ENCODE measurements at regions not wholly inside any gene's neighbourhood (a gene's known extent, or its start where the extent isn't known, plus 50 kb on each side); places are given as distances from the start of the nearest gene placed in this dataset.

DNA sequence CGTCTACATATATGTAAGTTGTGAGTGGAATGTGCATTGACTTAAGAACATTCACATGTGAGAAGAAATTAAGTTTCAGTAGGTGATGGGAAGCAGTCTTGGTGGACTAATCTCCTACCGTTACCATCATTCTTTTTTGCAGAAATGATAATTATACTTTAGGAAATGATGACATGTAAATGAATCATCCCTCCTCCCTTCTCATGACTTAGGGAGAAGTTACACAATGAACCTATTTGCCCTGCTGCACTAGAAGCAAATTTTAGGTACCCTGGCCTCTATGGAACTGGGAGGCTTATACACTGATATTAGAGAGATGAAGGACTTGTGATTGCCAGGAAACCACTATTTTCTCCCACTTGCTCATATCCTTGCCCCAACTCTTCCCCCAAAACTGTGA, 214.2 kb downstream of the CALCRL start:
- H3K4me3 ChIP-seq: no peak overlapping the region
- intact Hi-C loops (cut with DNase I): no loop called here
- no peak overlapping the region for H3K27ac ChIP-seq
- no peaks in the 10 kb centered on the region for H3K4me1 ChIP-seq
- ATAC-seq (no peak), DNase-seq (no peak)
- H3K9me3 ChIP-seq: no peaks in the 10 kb centered on the region
- H3K27me3 ChIP-seq (ENCODE audit: insufficient read depth in 3 of 3, low read length in 2 of 3): no peaks in the 10 kb centered on the region
- no peaks in the 10 kb centered on the region for H3K36me3 ChIP-seq (ENCODE audit: insufficient read depth in 1 of 2, low read depth in 1 of 2)
- TF ChIP-seq, protein P1, sequence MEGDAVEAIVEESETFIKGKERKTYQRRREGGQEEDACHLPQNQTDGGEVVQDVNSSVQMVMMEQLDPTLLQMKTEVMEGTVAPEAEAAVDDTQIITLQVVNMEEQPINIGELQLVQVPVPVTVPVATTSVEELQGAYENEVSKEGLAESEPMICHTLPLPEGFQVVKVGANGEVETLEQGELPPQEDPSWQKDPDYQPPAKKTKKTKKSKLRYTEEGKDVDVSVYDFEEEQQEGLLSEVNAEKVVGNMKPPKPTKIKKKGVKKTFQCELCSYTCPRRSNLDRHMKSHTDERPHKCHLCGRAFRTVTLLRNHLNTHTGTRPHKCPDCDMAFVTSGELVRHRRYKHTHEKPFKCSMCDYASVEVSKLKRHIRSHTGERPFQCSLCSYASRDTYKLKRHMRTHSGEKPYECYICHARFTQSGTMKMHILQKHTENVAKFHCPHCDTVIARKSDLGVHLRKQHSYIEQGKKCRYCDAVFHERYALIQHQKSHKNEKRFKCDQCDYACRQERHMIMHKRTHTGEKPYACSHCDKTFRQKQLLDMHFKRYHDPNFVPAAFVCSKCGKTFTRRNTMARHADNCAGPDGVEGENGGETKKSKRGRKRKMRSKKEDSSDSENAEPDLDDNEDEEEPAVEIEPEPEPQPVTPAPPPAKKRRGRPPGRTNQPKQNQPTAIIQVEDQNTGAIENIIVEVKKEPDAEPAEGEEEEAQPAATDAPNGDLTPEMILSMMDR (IDR thresholded peaks at IDR 0.05): no peak
- 92 to 99% (median 98%) methylated on average over 2 of the region's 2 CpGs for WGBS, 3 donors

DNA sequence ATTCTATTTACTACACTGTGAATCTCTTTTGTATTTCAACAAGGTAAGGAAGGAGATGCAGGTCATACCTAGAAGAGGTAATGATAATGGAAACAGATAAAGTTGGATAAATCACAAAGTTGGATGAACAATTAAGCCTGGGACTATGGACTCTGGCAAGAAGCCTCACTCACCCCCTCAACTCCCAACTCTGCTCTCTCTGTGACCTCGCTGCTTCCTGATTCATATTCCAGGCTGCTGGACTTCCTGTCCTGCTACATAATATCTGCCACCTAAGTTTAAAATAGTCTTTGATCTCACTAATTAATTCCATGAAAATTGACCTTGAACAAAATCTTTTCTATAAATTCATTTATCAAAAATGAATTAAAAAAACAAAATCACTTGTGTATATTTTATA, 215.3 kb downstream of the CALCRL start:
- H3K36me3 ChIP-seq (ENCODE audit: insufficient read depth in 1 of 2, low read depth in 1 of 2): no peaks in the 10 kb centered on the region
- no peaks in the 10 kb centered on the region for H3K4me1 ChIP-seq
- intact Hi-C loops (cut with DNase I): no loop called here
- no peak overlapping the region for H3K4me3 ChIP-seq
- ATAC-seq (no peak), DNase-seq (no peak)
- no peak overlapping the region for H3K27ac ChIP-seq
- H3K9me3 ChIP-seq: no peaks in the 10 kb centered on the region
- TF ChIP-seq, protein P1 (IDR thresholded peaks at IDR 0.05): no peak
- WGBS, 3 donors: 66 to 86% (median 68%) methylated on average over 1 of the region's 1 CpG
- H3K27me3 ChIP-seq (ENCODE audit: insufficient read depth in 3 of 3, low read length in 2 of 3): no peaks in the 10 kb centered on the region

DNA sequence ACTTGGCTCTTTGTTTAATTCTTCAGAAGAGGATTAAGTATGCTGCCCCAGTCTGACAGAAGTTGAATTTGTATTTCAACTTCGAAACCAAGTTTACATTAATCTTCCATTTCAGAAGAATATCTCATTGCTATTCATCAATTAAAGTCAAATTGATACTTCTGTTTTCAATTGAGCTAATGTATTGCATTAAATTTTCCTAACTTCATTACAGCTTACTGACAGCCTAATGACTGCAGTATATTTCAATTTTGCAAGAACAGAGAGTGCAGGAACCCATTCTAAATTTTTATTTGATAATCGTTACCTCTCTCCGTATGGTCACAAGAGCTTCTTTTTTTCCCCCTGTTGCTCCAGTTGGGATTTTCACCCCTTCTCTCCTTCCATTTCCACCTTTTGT, 218.0 kb downstream of the CALCRL start:
- DNase-seq (no peak), ATAC-seq (no peak)
- intact Hi-C loops (cut with DNase I): no loop called here
- TF ChIP-seq, protein P1 (IDR thresholded peaks at IDR 0.05): no peak
- WGBS, 3 donors: 84 to 89% (median 88%) methylated on average over 3 of the region's 3 CpGs
- no peak overlapping the region for H3K4me3 ChIP-seq
- H3K27me3 ChIP-seq (ENCODE audit: insufficient read depth in 3 of 3, low read length in 2 of 3): no peaks in the 10 kb centered on the region
- H3K9me3 ChIP-seq: no peaks in the 10 kb centered on the region
- no peaks in the 10 kb centered on the region for H3K4me1 ChIP-seq
- no peaks in the 10 kb centered on the region for H3K36me3 ChIP-seq (ENCODE audit: insufficient read depth in 1 of 2, low read depth in 1 of 2)
- H3K27ac ChIP-seq: no peak overlapping the region

DNA sequence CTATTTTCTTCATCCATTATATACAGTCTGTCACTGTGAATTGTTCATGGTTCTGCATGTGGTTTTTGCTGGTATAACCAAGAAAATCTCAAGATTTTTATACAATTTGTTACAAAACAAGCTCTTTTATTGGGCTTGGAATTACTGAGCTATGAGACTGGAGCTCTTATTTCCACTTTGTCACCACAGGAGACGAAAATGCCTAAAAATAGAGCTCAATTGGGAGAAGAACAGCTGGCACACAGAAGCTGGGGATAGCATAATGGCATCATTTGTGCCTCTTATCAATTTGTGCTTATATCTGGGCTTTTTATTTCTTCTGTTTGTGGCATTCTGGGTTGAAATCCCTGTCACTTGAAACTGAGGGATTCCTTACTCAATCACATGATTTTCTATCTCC, 219.1 kb downstream of the CALCRL start:
- Histone ChIP-seq H3K4me3 (no peak overlapping the region), H3K4me1 (no peaks in the 10 kb centered on the region), H3K27ac (no peak overlapping the region), H3K9me3 (no peaks in the 10 kb centered on the region), H3K36me3 (ENCODE audit: insufficient read depth in 1 of 2, low read depth in 1 of 2) (no peaks in the 10 kb centered on the region), H3K27me3 (ENCODE audit: insufficient read depth in 3 of 3, low read length in 2 of 3) (no peaks in the 10 kb centered on the region)
- TF ChIP-seq, protein P1 (IDR thresholded peaks at IDR 0.05): no peak
- intact Hi-C loops (cut with DNase I): no loop called here
- WGBS, 3 donors: 20 to 24% (median 23%) methylated on average over 1 of the region's 1 CpG
- ATAC-seq (no peak), DNase-seq (no peak)

DNA sequence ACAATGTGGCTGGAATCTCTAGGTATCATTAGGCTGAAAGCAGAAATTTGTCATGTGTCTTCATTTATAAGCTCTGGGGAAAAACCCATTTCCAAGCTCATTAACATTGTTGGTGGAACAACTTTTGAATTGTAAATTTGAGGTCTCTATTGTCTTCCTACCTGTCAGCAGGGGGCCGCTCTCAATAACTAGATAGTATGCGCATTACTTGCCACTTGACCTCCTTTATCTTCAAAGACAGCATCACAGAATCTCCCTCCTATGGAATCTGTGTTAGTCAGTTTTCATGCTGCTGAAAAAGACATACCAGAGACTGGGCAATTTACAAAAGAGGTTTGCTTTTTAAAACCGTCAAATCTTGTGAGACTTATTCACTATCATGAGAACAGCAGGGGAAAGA, 223.1 kb downstream of the CALCRL start:
- 89 to 98% (median 89%) methylated on average over 3 of the region's 3 CpGs for WGBS, 3 donors
- H3K36me3 ChIP-seq (ENCODE audit: insufficient read depth in 1 of 2, low read depth in 1 of 2): no peaks in the 10 kb centered on the region
- ATAC-seq (no peak), DNase-seq (no peak)
- intact Hi-C loops (cut with DNase I): no loop called here
- no peak overlapping the region for H3K4me3 ChIP-seq
- H3K27ac ChIP-seq: no peak overlapping the region
- no peaks in the 10 kb centered on the region for H3K4me1 ChIP-seq
- TF ChIP-seq, protein P1 (IDR thresholded peaks at IDR 0.05): no peak
- no peaks in the 10 kb centered on the region for H3K9me3 ChIP-seq
- H3K27me3 ChIP-seq (ENCODE audit: insufficient read depth in 3 of 3, low read length in 2 of 3): no peaks in the 10 kb centered on the region

All from psoas muscle (tissue), 7 donors.